Esophagus muscularis mucosa (tissue), 4 donors: ENCODE measurements at regions not wholly inside any gene's neighbourhood (a gene's known extent, or its start where the extent isn't known, plus 50 kb on each side); places are given as distances from the start of the nearest gene placed in this dataset.

Experiments
- CTCF ChIP-seq, 3 experiments: fragments of 200-600 bp in 2 of 3; fragments of 450-650 bp in 1 of 3; sonication (generic) in 2 of 3; IDR thresholded peaks; one replicate each; pipeline ENCODE4 v1.5.1; 2017 to 2019; ENCODE audit warnings: antibody characterized with exemption in 3 of 3, mild to moderate bottlenecking in 2 of 3, moderate library complexity in 1 of 3
- EP300 ChIP-seq: sonication (generic); formaldehyde crosslinking; IDR thresholded peaks from one replicate; pipeline ENCODE4 v1.6.1; 2017; ENCODE audit warnings: antibody characterized with exemption
- POLR2A ChIP-seq: fragments of 450-650 bp; IDR thresholded peaks from one replicate; pipeline ENCODE4 v1.6.1; 2017; ENCODE audit warnings: antibody characterized with exemption, moderate library complexity, mild to moderate bottlenecking, low read depth

- TF ChIP-seq CTCF (IDR thresholded peaks at IDR 0.05), result no peak
- no peak for TF ChIP-seq EP300
- no peak for TF ChIP-seq POLR2A
Observed at GRCh38 chr2:128984081-128984480, 665.4 kb upstream of the HS6ST1 start.
